DMS79 treated with DMSO at 0.1 percent for 48 hours (cell line): ENCODE measurements at regions not wholly inside any gene's neighbourhood (a gene's known extent, or its start where the extent isn't known, plus 50 kb on each side); places are given as distances from the start of the nearest gene placed in this dataset.
A peak's percentile ranks its signal among the peaks of the same experiment; 100 is the strongest.

ENCODE experiments used
- DNase-seq: peaks from one replicate; lab custom pipeline; 2025; lab: John Stamatoyannopoulos, UW

- DNase-seq, result no peak
Observed at GRCh38 chr10:111986079-111986478, 197.5 kb downstream of the GPAM start.

GRCh38 chr10:111988646-111989045, 194.9 kb downstream of the GPAM start:
- no peak for DNase-seq

DNA sequence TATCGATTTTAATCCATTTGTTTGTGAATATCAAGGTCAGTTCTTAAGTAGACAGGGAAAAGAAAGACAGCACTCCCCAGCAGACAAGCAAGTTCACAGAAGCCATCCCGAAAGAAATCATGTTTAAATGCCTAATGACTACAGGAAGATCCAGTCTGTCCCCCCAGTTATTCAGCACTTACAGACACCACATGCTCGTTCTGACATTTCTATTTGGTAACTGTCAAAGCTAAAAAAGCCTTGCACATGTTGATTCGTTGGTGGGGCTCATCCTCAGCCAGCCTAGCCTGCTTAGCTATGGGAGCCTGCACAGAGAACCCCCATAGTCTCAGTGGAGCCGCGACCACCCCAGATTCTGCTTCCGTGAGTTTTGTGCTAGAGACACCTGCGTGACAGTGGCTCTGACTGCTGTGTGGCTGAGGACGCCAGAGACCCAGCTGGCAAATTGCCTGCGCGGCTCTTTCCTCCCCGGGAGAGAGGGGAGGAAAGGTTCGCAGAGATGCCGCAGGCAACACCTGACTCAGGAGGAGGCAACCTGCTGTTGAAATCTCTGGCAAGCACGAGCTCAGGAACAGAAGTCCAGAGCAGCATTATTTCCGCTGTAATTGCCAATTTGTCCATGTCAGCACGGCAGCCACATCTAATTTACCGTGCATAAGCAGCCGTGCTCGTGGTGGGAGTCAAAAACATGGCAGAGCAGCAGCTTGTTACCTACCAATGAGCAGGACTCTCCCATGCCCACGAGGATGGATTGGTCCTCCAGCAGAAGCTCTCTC, 194.2 kb downstream of the GPAM start:
- peak; percentile 19 for DNase-seq

- DNase-seq, result no peak
Observed at GRCh38 chr10:111990734-111991133, 192.8 kb downstream of the GPAM start.

- DNase-seq, result no peak
Observed at GRCh38 chr10:111993321-111993720, 190.2 kb downstream of the GPAM start.

DNA sequence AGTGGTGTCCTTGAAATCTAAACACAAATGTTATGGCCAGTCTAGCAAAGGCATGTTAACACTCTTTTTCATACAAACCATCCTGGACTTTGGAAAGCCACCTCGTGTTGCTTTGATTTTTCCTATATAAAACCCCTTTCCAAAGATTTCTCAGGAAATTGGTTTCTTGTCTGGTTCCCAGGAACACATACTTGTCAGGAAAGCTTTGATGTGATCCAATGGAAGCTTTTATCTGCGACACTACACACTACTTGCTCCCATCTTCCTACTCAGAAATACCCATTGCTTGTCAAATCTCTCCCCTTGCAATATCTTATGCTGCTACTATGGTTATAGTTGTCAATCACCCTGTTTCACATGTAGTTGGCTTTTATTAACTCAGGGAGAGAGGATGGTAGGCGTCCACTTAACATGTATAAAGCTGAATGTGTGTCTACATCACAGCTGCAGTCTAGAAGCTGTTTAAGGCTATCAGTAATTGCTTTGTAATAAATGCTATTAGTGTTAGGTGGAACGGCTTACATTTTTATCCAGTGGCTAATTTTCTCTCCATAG, 189.6 kb downstream of the GPAM start:
- no peak for DNase-seq

DNA sequence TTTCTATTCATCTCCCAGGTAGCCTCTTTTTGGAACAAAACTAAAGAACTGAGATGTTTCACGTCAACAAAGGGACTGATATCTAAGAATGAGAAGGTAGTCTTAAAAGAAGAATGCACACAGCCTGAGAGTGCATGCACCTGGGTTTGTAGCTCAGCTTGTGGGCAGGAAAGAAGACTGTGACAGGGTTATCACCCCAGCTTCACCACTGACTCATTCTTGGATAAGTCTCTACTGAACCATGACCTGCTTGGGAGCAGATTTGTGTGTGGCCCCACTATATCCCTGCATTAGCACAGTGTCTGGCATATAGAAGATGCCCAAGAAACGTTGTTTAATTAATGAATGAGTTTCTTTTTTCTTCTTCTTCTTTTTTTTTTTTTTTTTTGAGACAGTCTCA, 187.5 kb downstream of the GPAM start:
- no peak for DNase-seq

DNA sequence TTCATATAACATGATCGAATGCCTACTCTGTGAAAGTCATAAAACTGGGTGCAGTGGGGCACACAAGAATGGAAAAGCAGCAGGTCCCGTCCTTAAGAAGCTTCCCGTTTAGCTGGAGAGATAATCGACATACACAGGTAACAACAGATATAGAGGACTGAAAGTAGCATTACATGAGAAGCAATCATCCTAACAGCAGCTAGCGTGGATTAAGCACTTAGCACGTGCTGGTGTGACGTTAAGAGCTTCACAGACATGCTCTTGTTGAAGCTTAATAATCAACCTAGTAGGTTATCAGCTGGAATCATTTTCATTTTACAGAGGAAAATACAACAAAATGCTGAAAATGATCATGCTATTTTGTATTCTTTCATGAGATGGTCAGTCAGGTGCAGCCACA, 184.8 kb downstream of the GPAM start:
- DNase-seq, result no peak

- no peak for DNase-seq
Observed at GRCh38 chr10:111999205-111999914, 184.2 kb downstream of the GPAM start.

DNA sequence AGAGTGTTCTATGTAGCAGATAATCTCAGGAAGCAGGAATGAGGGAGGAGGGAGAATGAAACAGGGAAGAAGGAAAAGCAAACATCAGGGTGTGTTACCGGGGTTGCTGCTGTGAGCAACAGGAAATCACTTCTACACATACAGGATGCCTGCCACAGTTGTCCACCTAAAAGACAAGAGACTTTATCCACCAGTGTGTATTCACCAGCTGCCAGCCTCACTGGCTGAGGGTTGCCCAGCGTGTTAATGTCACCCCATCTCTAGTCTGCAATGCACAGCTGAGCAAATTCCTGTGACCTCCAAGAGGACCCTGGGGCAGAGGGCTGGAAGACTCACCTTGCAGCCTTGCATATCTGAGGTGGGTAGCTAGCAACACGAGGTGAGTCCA, 183.7 kb downstream of the GPAM start:
- no peak for DNase-seq

DNA sequence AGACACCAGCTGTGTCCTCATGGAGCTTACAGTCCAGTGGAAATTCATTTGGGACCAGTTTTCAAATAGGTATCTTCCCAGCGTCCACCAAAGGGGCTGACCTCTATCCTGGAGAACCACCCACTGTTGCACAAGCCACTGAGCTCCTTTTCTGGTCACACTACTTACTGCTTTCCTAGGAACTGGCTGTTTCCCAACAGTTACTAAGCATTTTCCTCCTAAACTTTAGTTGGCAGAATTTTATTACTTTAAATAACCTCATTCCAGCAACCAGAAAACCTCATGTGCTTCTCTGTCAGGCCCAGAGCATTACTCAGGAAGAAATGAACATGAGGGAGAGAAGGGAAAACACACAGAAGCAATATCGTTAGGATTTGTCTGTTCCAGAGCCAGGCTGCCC, 183.1 kb downstream of the GPAM start:
- DNase-seq, result no peak

DNA sequence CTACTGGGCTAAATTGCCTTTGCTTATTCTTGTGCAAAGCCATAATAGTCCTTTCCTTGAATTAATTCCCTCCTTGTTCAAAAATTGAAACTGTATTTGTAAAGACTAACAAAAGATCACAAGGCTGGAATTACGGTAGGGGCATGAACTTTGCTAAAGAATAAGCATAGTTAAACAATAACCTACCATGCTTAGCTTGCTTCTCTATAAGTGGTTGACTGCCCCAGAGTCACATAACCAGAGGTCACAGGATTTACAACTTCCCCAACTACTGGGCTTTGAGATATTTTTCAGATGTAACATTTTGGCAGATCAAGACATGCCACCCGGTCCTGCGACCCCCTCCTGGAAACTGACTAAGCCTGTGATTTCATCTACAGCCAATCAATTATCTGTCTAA, 181.4 kb downstream of the GPAM start:
- no peak for DNase-seq

- no peak for DNase-seq
Observed at GRCh38 chr10:112004075-112004474, 179.5 kb downstream of the GPAM start.

- DNase-seq, result no peak
Observed at GRCh38 chr10:112005044-112005443, 178.5 kb downstream of the GPAM start.

- DNase-seq, result no peak
Observed at GRCh38 chr10:112006407-112006806, 177.2 kb downstream of the GPAM start.

DNA sequence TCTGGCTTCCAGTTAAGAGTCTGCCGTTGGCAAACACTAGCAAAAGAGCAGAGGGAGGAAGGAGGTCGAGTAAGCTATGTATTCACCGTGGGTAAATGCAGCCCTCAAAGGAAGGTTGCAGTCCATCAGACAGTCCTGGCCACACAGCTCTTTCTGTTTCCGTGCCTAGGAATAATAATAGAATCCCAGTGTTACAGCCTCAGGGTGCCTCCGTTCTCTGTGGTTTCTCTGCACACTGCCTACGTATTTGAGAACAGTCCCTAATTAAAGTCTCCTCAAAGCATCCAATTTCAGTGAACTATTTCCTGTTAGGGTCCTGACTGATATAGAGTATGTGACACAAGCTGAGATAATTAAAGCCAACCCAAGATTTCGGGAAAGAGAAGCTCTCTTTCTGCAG, 176.7 kb downstream of the GPAM start:
- no peak for DNase-seq

DNA sequence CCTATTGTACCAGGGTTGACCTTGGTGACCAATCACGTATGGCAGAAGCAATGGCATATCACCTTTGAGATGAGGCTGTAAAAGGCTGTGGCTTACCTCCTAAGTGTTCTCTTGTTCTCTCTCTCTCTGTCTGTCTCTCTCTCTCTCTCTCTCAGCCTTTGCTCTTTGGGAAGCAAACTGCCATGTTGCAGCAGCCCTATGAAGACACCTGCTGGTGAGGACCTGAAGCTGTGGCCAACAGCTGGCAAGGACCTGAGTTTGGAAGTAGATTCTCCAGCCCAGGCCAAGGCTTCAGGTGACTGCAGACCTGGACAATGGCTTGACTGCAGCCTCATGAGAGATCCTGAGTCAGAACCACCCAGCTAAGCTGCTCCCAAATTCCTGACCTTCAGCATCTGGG, 161.4 kb downstream of the GPAM start:
- no peak for DNase-seq

DNA sequence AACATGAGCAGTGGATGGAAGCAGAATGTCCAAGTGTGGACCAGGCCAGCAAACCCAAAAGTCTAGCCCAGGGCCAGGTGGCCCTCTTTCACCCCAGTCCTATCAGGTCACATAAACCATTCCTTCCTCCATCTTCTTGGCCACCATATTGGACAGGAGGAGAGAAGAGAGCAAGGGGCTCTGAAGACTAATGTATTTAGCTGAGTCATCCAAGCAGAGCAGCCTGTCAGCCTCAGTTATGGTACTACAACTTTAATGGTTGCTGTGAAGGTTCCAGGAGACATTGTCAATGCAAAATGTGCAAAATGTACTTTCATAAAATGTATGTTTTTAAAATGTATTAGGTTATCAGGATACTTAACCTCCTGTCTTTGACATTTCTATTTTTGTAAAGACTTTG, 159.5 kb downstream of the GPAM start:
- no peak for DNase-seq

- DNase-seq, result no peak
Observed at GRCh38 chr10:112025228-112025627, 158.3 kb downstream of the GPAM start.

- no peak for DNase-seq
Observed at GRCh38 chr10:112026438-112026837, 157.1 kb downstream of the GPAM start.

- no peak for DNase-seq
Observed at GRCh38 chr10:112027731-112028280, 155.8 kb downstream of the GPAM start.

- no peak for DNase-seq
Observed at GRCh38 chr10:112030431-112030830, 153.1 kb downstream of the GPAM start.

GRCh38 chr10:112039823-112040222, 143.7 kb downstream of the GPAM start:
- DNase-seq, result no peak
